ENCODE measurements at regions not wholly inside any gene's neighbourhood (a gene's known extent, or its start where the extent isn't known, plus 50 kb on each side); places are given as distances from the start of the nearest gene placed in this dataset.
A peak's percentile ranks its signal among the peaks of the same experiment; 100 is the strongest.
"Not testable (repeated sequence)": the region's sequence is repeated elsewhere in the genome, so short reads cannot be mapped to it uniquely, and the experiment has no call there.

- no peak for DNase-seq
Observed at GRCh38 chr2:8500124-8501054, 181.5 kb upstream of the ID2 start.

- DNase-seq = no peak
Observed at GRCh38 chr2:8501061-8501720, 180.7 kb upstream of the ID2 start.

- DNase-seq = no peak
Observed at GRCh38 chr2:8502316-8502715, 179.5 kb upstream of the ID2 start.

DNA sequence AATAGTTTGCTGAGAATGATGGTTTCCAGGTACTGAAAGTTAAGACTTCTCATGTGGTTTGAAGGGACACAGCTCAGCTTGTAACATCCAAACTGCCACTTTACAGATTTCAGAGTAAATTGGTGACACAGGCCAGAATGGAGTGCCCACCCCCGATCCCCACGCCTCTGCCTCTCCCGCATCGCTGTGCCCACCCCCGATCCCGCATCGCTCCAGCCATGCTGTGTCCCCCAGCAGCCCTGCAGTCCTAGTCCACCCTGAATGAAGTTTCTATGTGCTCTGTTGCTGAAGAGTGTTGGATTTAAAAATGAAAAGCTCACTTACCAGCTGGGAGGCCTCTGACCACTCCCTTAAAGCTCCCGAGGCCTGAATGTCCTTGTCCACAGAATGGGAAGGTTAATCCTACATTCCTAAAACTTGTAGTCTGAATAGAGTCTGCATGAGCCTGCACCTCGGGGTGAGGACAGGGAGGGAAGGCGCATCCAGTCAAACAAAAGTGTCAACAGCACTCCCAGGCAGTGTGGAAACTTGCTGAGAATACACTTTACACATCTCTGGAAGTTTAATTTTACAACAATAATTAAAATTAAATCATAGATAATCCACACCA lies 176.4 kb upstream of the ID2 start:
- no peak for DNase-seq

GRCh38 chr2:8506746-8507145 lies 175.1 kb upstream of the ID2 start:
- no peak for DNase-seq

DNA sequence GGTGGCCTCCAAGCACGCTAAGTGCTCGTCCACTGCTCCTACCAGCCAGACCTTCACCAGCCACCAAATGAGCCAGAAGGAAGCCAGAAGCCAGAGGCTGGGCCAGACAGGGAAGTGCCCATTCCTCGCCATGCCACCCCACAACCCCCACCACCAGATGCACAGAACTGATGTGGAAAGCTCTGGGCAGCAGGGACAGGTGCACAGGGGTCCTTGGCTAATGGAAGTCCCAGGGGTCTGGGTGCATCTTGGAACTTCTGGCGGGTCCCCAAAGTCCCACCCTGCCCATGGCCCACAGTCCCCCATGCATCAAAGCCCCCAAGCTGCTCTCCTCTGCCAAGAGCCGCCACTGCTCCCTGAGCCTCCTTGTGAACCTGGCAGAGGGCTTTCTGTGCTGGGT lies 173.1 kb upstream of the ID2 start:
- no peak for DNase-seq

GRCh38 chr2:8509621-8510020 lies 172.2 kb upstream of the ID2 start:
- no peak for DNase-seq

GRCh38 chr2:8510055-8510454 lies 171.8 kb upstream of the ID2 start:
- DNase-seq = not testable (repeated sequence)

DNA sequence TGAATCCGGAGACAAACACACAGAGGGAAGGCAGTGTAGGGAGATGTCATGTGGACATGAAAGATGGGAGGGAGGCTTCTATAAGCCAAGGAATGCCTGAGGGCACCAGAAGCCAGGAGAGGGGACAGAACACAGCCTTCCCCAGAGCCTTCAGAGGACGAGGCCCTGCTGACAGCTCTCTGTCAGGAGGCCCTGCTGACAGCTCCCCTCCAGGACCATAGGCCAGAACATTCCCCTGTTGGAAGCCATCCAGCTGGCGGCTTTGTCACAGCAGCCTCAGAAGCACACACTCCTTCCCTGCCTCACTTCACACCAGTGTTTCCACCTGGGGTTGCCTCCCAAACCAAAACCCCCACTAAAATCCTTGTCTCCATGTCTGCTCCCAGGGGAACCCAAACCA lies 171.3 kb upstream of the ID2 start:
- DNase-seq = no peak

GRCh38 chr2:8511868-8512612 lies 169.8 kb upstream of the ID2 start:
- DNase-seq = no peak

DNA sequence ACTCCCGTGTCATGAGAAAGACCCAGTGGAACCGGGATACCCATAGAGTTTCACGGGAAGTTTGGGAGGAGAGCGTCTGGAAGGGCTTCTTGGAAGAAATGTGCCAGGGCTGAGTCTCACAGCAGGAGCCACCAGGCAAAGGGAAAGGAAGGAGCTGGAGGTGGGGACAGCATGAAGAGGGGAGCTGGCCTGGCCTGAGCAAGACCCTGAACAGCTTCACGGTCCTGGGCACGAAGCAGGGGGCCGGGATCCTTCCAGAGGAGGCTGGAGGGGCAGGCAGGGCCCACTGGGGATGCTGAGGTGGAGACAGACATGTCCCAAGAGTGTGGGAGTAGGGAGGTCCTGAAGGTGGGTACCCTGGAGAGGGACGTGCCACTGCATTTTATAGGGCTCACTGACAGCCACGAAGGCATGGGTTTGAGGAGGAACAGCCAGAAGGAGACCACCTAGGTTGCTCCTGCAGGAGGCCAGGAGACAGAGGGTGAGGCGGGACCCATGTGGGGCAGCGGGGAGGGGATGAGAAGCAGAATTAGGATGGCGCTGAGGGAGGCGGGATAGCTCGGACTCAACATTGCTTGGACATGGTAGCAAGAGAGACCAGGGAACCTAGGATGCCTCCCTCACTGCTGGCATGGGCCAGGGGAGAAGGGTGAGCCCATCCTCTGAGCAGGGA lies 168.1 kb upstream of the ID2 start:
- DNase-seq = no peak

GRCh38 chr2:8514274-8514662 lies 167.6 kb upstream of the ID2 start:
- DNase-seq = no peak

DNA sequence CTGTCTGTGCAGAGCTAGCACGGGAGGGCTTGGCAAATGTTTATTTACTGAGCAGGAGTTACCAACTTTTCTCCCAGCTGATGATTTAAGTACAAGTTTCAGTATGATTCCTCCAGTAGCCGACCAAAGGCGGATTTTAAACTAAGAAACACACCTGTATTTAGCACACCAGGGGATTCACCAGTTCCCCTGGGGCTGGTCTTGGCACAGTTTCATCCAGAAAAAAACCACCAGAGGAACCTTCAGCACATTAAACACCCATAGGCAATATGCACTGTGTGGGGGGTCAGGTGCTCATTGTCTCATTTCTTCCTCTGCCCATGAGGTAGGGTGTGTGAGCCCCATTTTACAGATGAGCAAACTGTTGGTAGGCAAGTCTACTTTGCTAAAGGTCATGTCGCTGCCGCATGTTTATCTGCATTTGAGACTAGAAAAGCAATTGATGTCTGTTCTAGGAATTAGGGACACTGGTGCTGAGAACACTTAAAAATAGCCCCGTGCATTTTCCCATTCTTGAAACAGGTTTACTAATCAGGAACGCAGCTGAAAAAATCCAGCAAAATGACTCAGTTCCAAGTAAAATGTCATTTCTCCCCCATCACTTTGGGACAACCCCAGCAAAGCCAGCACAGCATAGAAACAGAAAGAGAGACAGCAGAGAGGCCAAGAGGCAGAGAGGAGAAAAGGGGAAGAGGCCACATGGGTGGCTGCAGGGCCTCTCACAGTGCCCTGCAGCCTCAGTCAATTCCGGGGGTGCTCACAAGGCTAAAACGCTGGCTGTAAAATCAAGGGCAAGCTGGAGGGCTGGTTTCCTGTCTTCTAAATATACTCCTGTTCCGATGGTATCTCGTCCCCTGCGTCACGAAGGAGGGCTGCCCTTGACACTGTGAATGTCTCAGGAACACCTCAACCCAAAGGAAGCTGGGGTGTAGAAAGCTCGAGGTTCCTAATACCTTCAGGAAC lies 166.8 kb upstream of the ID2 start:
- peak; percentile 65 to 75 for DNase-seq

DNA sequence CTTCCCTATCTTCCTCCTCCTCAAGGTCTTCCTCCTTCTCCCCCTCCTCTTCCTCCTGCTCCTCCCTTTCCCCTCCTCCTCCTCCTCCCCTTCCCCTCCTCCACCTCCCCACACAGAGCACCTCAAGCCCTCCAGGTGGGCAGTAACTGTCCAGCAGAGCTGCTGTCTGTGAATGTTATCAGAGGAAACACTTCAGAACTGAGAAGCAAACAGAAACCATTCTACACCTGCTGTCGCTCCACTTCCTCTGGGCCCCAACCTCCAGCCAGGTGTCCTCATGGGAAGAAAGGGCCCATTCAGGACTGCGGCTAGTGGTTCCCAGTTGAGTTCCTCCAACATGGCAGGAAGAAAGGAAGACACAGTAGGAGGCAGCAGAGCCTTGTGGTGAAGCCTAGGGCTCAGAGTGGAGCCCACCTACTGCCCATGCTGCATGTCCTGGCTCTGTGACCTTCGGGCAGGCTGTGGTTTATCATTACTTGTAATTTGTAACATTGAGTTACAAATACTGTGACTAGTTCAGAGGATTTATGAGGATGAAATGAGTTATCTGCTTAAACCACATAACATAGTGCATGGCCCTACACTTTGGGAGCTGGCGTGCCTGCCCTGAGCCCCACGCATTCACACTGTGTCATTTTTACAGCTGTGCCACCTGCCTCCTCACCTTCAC lies 165.9 kb upstream of the ID2 start:
- DNase-seq = peak; percentile 40 to 45

DNA sequence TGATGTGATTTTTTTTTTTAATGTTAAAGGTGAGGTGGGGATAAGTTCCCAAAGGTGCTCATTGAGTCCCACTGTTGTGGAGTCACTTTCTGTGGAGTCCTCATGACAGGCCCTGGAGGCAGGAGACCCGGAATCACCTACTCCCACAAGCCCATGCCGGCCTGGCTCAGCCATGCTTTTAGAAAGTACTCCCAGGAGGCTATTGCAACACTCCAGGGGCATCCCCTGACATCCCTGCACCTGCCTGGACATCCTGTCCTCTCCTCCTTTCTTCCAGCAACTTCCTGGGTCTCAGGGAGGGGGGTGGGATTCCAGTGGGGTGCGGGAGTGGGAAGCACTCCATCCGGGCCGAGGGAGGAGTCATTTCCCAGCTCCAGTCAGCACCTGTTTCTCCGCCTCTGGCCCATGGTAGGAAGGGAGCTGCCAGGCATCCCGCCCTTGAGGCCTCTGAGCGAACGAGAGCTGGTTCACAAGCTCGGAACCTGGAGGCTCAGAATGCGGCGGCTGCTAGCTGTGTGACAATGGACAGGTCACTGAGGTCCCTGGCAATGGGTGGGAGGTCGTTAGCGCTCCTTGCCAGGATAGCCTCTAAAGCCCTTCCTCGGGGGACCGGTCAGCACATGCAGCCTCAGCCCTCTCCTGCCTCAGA lies 163.9 kb upstream of the ID2 start:
- no peak for DNase-seq

DNA sequence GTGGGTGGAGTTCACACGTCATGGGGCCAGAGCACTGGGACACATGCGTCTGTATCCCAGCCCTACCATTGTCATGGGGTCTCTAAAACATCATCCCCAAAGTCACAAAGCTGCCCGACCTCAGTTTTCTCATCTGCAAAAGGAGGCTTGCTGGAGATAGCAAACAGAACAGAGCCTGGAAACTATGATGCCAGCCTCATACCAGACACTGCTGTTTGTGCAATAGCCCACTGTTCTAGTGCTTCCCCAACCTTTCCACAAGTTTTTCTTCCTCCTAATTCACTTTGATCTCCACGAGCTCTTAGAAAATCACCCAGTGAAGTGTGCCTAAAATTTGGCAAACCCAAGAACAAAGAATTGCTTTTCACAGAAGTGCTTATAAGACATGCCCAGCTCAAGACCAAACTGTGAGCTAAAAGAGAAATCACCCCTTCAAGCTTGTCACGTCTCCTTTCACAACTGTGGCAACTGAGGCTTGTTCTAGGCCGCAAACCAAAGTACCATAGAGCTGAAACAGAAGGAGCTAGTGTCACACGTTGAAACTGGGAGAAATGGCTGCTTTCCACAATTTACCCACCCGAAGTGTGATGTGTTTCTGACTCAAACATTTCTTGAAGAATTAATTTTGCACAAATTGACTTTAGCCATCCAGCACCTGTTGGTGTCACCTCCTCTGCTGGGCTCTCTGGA lies 162.7 kb upstream of the ID2 start:
- no peak for DNase-seq

DNA sequence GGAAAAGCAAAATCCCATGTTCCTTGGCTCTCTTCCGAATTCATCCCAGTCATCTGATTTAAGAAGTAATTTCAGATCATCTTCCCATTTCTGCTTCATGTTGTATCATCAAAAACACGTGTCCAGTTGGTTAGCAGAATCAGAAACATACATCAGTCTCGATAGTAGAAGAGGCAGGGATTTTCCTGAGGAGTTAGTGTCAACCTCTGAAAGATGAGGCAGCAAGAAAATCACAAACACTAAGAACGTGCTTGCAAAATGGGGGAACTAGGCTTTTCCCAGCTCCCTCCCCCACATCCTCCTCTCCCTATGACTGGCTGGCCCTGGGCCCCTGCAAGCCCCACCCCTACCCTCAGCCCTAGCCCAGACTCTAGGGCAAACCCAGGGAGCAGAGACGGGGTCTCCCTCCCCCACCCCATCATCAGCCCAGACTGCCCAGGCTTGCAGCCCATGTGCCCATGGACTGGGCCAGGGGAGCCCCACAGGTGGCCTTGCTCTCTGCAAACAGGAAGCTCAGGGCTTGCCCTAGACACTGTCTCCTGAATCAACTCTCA lies 161.0 kb upstream of the ID2 start:
- peak; percentile 56 to 67 for DNase-seq

GRCh38 chr2:8522687-8523086 lies 159.2 kb upstream of the ID2 start:
- DNase-seq = no peak

DNA sequence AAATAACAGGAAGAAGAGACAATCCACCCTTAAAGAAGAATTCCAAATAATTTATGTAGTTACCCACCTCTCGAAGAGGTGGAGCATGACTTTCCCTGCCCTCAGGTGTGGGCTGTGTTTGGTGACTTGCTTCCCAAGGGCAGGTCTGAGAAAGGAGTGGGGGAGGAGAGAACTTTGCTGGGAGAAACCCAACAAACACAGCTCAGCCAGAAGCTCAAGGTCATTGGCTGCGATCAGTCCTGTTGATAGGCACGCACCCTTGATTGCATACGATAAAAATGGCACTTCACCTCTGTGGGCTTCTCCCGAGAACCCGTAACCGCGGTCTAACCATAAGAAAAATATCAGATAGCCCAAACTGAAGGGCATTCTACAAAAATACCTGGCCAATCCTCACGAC lies 157.5 kb upstream of the ID2 start:
- no peak for DNase-seq

Data from activated CD4-positive, alpha-beta T cell treated with anti-CD3 and anti-CD28 coated beads, Interleukin-2, amount 50 U/mL, for 48 hours (primary cell).